ENCODE measurements at regions not wholly inside any gene's neighbourhood (a gene's known extent, or its start where the extent isn't known, plus 50 kb on each side); places are given as distances from the start of the nearest gene placed in this dataset.

DNA sequence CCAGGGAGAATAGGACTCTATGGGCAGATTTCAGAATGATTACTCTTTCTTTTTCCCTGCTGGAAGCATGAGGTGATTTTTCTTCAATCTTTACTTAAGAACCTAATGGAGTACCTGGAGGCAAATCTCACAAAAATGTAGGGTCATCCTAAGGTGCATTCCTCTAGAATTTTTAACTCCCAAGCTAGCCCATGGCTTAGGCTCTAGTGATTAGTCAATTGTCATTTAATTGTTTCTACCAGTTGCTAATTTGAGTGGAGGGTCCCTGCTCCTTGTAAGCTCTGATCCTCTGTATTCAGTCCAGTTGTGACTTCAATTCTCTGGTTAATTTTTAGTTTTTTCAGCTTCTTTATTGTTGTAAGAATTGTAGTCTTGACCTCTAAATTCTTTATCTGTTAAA is 467.0 kb downstream of the HTR1A start:
- no peak overlapping the region for H3K27ac ChIP-seq (ENCODE audit: insufficient read depth, low read length)
- DNase-seq (no peak), ATAC-seq (ENCODE audit: low read depth) (no peak)
- intact Hi-C loops (cut with micrococcal nuclease) (no loop called here), dilution Hi-C loops (cut with HindIII; ENCODE audit: low sequenced_read_pairs, unreplicated experiment) (no loop called here), in situ Hi-C loops (cut with MboI; ENCODE audit: low sequenced_read_pairs) (no loop called here)
- H4K20me1 ChIP-seq (ENCODE audit: insufficient read depth, low read length), result no peaks in the 10 kb centered on the region
- H3K9me3 ChIP-seq (ENCODE audit: control insufficient read depth, insufficient read depth, low read length), result peaks cover 2% of the 10 kb centered on the region; the same call in 1 of the 2 replicates
- no peaks in the 10 kb centered on the region for H3K36me3 ChIP-seq (ENCODE audit: control insufficient read depth, insufficient read depth, low read length)
- ChIA-PET CTCF (no interaction called here), POLR2A (ENCODE audit: unreplicated experiment) (no interaction called here)
- no peak overlapping the region for H2AK5ac ChIP-seq (ENCODE audit: low read depth, low read length)
- H3K79me1 ChIP-seq (ENCODE audit: low read depth in 1 of 2, low read length in 2 of 2), result no peaks in the 10 kb centered on the region
- BruUV-seq (replicated peaks), result no TSS peak
- no peak overlapping the region for H3K56ac ChIP-seq (ENCODE audit: extremely low read depth, insufficient read depth, low read length)
- H3K4me3 ChIP-seq (ENCODE audit: insufficient read depth, low read depth, low read length), result no peak overlapping the region
- H4K5ac ChIP-seq (ENCODE audit: low read depth, low read length), result no peak overlapping the region
- H4K91ac ChIP-seq (ENCODE audit: insufficient read depth, low read depth, low read length), result no peak overlapping the region
- H4K8ac ChIP-seq (ENCODE audit: low read depth in 2 of 2, low read length in 2 of 2), result no peak overlapping the region
- no peak overlapping the region for H3K9ac ChIP-seq (ENCODE audit: low read depth, low read length)
- H2BK20ac ChIP-seq (ENCODE audit: low read depth, low read length), result no peak overlapping the region
- no peak overlapping the region for H3K23ac ChIP-seq (ENCODE audit: low read depth, low read length)
- no peaks in the 10 kb centered on the region for H3K4me1 ChIP-seq (ENCODE audit: control insufficient read depth, insufficient read depth, low read length)
- no peaks in the 10 kb centered on the region for H3K27me3 ChIP-seq (ENCODE audit: control insufficient read depth, insufficient read depth, low read length)
- no peak overlapping the region for H2BK15ac ChIP-seq (ENCODE audit: low read depth, low read length)
- H3K4ac ChIP-seq (ENCODE audit: low read depth, low read length), result no peak overlapping the region
- no peaks in the 10 kb centered on the region for H3K9me1 ChIP-seq (ENCODE audit: insufficient read depth, low read length)
- no peak overlapping the region for H2AK9ac ChIP-seq (replicated peaks; ENCODE audit: low read depth, low read length, poor library complexity)
- H3K4me2 ChIP-seq (ENCODE audit: low read depth, low read length), result no peak overlapping the region
- no peak overlapping the region for H3K14ac ChIP-seq (replicated peaks; ENCODE audit: low read depth, low read length)
- H2BK5ac ChIP-seq (ENCODE audit: low read depth, low read length, poor library complexity, severe bottlenecking), result no peak overlapping the region
- no peak overlapping the region for H2BK120ac ChIP-seq (ENCODE audit: low read depth, low read length)
- H3K18ac ChIP-seq (ENCODE audit: low read depth, low read length), result no peak overlapping the region
- H2AFZ ChIP-seq (replicated peaks; ENCODE audit: low read length, poor library complexity), result no peak overlapping the region
- TF ChIP-seq CEBPB (IDR thresholded peaks at IDR 0.05; ENCODE audit: low read depth, low read length) (no peak), CHD1 (IDR thresholded peaks at IDR 0.05; ENCODE audit: low read depth, low read length) (no peak), RAD21 (IDR thresholded peaks at IDR 0.05; ENCODE audit: low read length) (no peak), MAZ (IDR thresholded peaks at IDR 0.05; ENCODE audit: borderline replicate concordance, low read depth, low read length) (no peak), FOS (IDR thresholded peaks at IDR 0.05; ENCODE audit: low read depth, low read length) (no peak), USF2 (IDR thresholded peaks at IDR 0.05; ENCODE audit: low read depth, low read length) (no peak), RFX5 (IDR thresholded peaks at IDR 0.05; ENCODE audit: low read depth, low read length) (no peak), MXI1 (IDR thresholded peaks at IDR 0.05; ENCODE audit: borderline replicate concordance, low read depth, low read length) (no peak), CTCF (conservative IDR thresholded peaks at IDR 0.05; ENCODE audit: low read depth, low read length) (no peak), RCOR1 (IDR thresholded peaks at IDR 0.05; ENCODE audit: insufficient replicate concordance, low read length) (no peak), MAFK (IDR thresholded peaks at IDR 0.05; ENCODE audit: low read depth, low read length) (no peak), SMC3 (IDR thresholded peaks at IDR 0.05; ENCODE audit: low read depth, low read length) (no peak)

Measured in IMR-90 (cell line).